ENCODE measurements at regions not wholly inside any gene's neighbourhood (a gene's known extent, or its start where the extent isn't known, plus 50 kb on each side); places are given as distances from the start of the nearest gene placed in this dataset.
A peak's percentile ranks its signal among the peaks of the same experiment; 100 is the strongest.

DNA sequence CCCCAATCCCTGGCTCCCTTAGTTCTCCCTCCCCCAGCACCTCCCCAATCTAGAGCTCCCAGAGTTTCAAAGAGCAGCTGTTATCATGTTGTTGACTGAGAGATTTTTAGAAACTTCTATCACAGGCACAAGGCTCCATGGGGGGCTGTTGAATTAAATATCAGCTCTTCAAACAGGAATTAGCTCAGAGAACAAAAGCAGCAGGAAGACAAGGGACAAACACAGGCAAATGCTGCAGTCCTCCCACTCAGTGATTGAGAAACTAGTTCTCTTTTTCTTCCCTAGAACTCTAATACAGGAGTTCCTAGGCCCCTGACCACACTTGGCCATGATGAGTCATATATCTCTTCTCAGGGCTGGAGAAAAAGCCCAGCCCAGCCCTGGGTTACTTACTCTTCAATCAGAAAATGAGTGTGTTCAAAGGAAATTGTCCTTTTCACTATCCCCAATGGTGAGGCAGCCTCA, 262.1 kb downstream of the IGSF11 start:
- Histone ChIP-seq H2BK120ac (ENCODE audit: low read depth, low read length) (no peak overlapping the region), H3K27me3 (ENCODE audit: insufficient read depth, low read length, poor library complexity) (no peaks in the 10 kb centered on the region), H3K79me1 (ENCODE audit: low read length) (no peaks in the 10 kb centered on the region), H3K4ac (ENCODE audit: low read depth, low read length) (no peak overlapping the region), H3K79me2 (ENCODE audit: control insufficient read depth, insufficient read depth, low read length) (no peaks in the 10 kb centered on the region), H3K27ac (ENCODE audit: low read depth, low read length) (peak overlapping the region; percentile 43), H3K4me1 (ENCODE audit: control insufficient read depth, low read depth, low read length) (peaks cover 4% of the 10 kb centered on the region), H3K56ac (ENCODE audit: low read length) (peak overlapping the region; percentile 65), H4K5ac (ENCODE audit: low read length) (no peak overlapping the region), H2BK5ac (ENCODE audit: low read length) (no peak overlapping the region), H4K8ac (ENCODE audit: low read depth, low read length) (no peak overlapping the region), H3K4me2 (ENCODE audit: low read length) (no peak overlapping the region), H3K4me3 (ENCODE audit: low read length) (no peak overlapping the region), H3K9ac (ENCODE audit: low read length) (no peak overlapping the region), H3K18ac (ENCODE audit: low read length) (peak overlapping the region; percentile 51), H2BK15ac (replicated peaks; ENCODE audit: low read depth) (no peak overlapping the region), H2AK5ac (ENCODE audit: low read length) (no peak overlapping the region), H3K36me3 (ENCODE audit: control insufficient read depth, insufficient read depth, low read length) (no peaks in the 10 kb centered on the region), H3K23ac (ENCODE audit: low read length) (no peak overlapping the region)
- peak; percentile 73 for DNase-seq

DNA sequence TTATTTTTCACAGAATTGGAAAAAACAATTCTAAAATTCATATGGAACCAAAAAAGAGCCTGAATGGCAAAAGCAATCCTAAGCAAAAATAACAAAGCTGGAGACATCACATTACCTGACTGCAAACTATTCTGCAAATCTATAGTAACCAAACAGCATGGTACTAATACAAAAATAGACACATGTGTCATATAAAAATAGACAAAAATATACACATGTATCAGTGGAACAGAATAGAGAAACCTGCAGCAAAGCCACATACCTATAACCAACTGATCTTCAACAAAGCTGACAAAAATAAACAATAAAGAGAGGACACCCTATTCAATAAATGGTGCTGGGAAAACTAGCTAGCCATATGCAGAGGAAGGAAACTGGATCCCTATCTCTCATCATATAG, 259.6 kb downstream of the IGSF11 start:
- no peak overlapping the region for H2BK5ac ChIP-seq (ENCODE audit: low read length)
- H3K4me1 ChIP-seq (ENCODE audit: control insufficient read depth, low read depth, low read length): peaks cover 4% of the 10 kb centered on the region
- H3K27ac ChIP-seq (ENCODE audit: low read depth, low read length): no peak overlapping the region
- H3K18ac ChIP-seq (ENCODE audit: low read length): no peak overlapping the region
- no peak overlapping the region for H3K56ac ChIP-seq (ENCODE audit: low read length)
- DNase-seq: no peak
- H3K4ac ChIP-seq (ENCODE audit: low read depth, low read length): no peak overlapping the region
- no peak overlapping the region for H2BK15ac ChIP-seq (replicated peaks; ENCODE audit: low read depth)
- H4K5ac ChIP-seq (ENCODE audit: low read length): no peak overlapping the region
- no peak overlapping the region for H3K23ac ChIP-seq (ENCODE audit: low read length)
- no peak overlapping the region for H3K4me2 ChIP-seq (ENCODE audit: low read length)
- H2AK5ac ChIP-seq (ENCODE audit: low read length): no peak overlapping the region
- H3K36me3 ChIP-seq (ENCODE audit: control insufficient read depth, insufficient read depth, low read length): no peaks in the 10 kb centered on the region
- H2BK120ac ChIP-seq (ENCODE audit: low read depth, low read length): no peak overlapping the region
- H3K4me3 ChIP-seq (ENCODE audit: low read length): no peak overlapping the region
- no peak overlapping the region for H4K8ac ChIP-seq (ENCODE audit: low read depth, low read length)
- no peaks in the 10 kb centered on the region for H3K27me3 ChIP-seq (ENCODE audit: insufficient read depth, low read length, poor library complexity)
- no peaks in the 10 kb centered on the region for H3K79me2 ChIP-seq (ENCODE audit: control insufficient read depth, insufficient read depth, low read length)
- H3K9ac ChIP-seq (ENCODE audit: low read length): no peak overlapping the region
- H3K79me1 ChIP-seq (ENCODE audit: low read length): no peaks in the 10 kb centered on the region

DNA sequence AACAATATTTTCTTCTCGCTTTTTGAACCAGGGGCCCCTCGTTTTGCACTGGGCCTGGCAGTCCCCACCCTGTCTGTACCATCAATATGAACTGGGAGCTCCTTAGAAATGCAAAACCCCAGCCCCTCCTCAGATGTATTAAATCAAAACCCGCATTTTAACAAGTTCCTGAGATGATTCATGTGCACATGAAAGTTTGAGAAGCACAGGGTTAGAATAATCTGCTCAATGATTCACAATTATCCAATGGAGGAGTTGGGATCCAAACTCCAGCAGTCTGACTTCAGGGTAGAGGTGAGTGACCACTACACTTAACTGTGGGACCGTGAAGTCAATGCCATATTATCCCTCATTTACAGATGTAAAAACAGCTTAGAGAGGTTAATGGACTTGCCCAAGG, 256.4 kb downstream of the IGSF11 start:
- H3K56ac ChIP-seq (ENCODE audit: low read length): no peak overlapping the region
- H2BK120ac ChIP-seq (ENCODE audit: low read depth, low read length): no peak overlapping the region
- no peaks in the 10 kb centered on the region for H3K79me2 ChIP-seq (ENCODE audit: control insufficient read depth, insufficient read depth, low read length)
- no peak overlapping the region for H2BK15ac ChIP-seq (replicated peaks; ENCODE audit: low read depth)
- H3K4me2 ChIP-seq (ENCODE audit: low read length): no peak overlapping the region
- H3K79me1 ChIP-seq (ENCODE audit: low read length): no peaks in the 10 kb centered on the region
- H3K18ac ChIP-seq (ENCODE audit: low read length): no peak overlapping the region
- no peak overlapping the region for H3K9ac ChIP-seq (ENCODE audit: low read length)
- no peaks in the 10 kb centered on the region for H3K36me3 ChIP-seq (ENCODE audit: control insufficient read depth, insufficient read depth, low read length)
- no peak overlapping the region for H3K4ac ChIP-seq (ENCODE audit: low read depth, low read length)
- no peak overlapping the region for H2AK5ac ChIP-seq (ENCODE audit: low read length)
- no peak for DNase-seq
- no peaks in the 10 kb centered on the region for H3K4me1 ChIP-seq (ENCODE audit: control insufficient read depth, low read depth, low read length)
- H3K27me3 ChIP-seq (ENCODE audit: insufficient read depth, low read length, poor library complexity): no peaks in the 10 kb centered on the region
- H3K23ac ChIP-seq (ENCODE audit: low read length): no peak overlapping the region
- H3K27ac ChIP-seq (ENCODE audit: low read depth, low read length): no peak overlapping the region
- no peak overlapping the region for H4K8ac ChIP-seq (ENCODE audit: low read depth, low read length)
- no peak overlapping the region for H2BK5ac ChIP-seq (ENCODE audit: low read length)
- no CpG with 5 or more reads among the region's 4 CpGs for WGBS (ENCODE audit: extremely low coverage, insufficient coverage, low lambda C conversion rate)
- no peak overlapping the region for H3K4me3 ChIP-seq (ENCODE audit: low read length)
- no peak overlapping the region for H4K5ac ChIP-seq (ENCODE audit: low read length)

DNA sequence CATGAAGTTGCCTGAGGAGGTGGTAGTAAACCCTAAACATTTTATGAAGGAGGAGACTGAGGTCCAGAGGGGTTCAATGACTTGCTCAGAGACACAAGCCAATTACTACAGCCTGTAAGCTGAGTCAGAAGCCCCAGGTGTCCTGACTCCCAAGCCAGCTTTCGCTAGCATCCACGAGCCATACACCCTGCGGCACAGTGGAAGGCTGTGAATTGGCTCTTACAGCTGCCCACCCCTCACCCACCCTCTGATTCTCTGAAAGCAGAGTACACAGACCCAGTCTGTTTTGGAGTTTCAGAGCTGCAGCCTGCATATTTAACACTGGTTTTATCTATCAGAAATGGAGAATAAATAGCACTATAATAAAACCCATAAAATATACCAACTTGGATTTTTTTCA, 253.4 kb downstream of the IGSF11 start:
- no peak for DNase-seq
- Histone ChIP-seq H3K56ac (ENCODE audit: low read length) (no peak overlapping the region), H3K9ac (ENCODE audit: low read length) (no peak overlapping the region), H3K4me2 (ENCODE audit: low read length) (no peak overlapping the region), H2AK5ac (ENCODE audit: low read length) (no peak overlapping the region), H3K18ac (ENCODE audit: low read length) (no peak overlapping the region), H3K4ac (ENCODE audit: low read depth, low read length) (no peak overlapping the region), H3K36me3 (ENCODE audit: control insufficient read depth, insufficient read depth, low read length) (no peaks in the 10 kb centered on the region), H3K79me2 (ENCODE audit: control insufficient read depth, insufficient read depth, low read length) (no peaks in the 10 kb centered on the region), H2BK120ac (ENCODE audit: low read depth, low read length) (no peak overlapping the region), H4K8ac (ENCODE audit: low read depth, low read length) (no peak overlapping the region), H4K5ac (ENCODE audit: low read length) (no peak overlapping the region), H2BK15ac (replicated peaks; ENCODE audit: low read depth) (no peak overlapping the region), H3K23ac (ENCODE audit: low read length) (no peak overlapping the region), H3K4me1 (ENCODE audit: control insufficient read depth, low read depth, low read length) (no peaks in the 10 kb centered on the region), H3K27me3 (ENCODE audit: insufficient read depth, low read length, poor library complexity) (no peaks in the 10 kb centered on the region), H3K4me3 (ENCODE audit: low read length) (no peak overlapping the region), H3K27ac (ENCODE audit: low read depth, low read length) (no peak overlapping the region), H2BK5ac (ENCODE audit: low read length) (no peak overlapping the region), H3K79me1 (ENCODE audit: low read length) (no peaks in the 10 kb centered on the region)
- no CpG with 5 or more reads among the region's 3 CpGs for WGBS (ENCODE audit: extremely low coverage, insufficient coverage, low lambda C conversion rate)

DNA sequence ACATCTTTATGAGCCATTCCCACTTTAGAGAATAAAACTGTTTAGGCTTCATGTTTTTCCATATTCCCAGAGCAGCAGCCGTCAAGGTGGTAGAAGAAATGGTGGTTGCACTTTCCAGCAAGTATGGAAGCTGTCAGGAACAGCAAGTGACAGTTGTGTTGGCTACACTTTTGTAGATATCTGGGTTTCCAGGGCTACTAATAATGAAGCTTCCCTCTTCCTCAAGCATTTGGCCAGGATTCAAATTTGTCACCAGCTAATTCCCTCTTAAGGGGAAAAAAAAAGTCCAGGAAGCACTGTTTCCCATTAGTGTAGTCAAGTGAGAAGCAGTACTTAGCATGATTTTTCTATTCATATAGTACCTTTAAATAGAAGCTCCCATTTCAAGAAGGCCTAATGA, 252.8 kb downstream of the IGSF11 start:
- no peak overlapping the region for H3K56ac ChIP-seq (ENCODE audit: low read length)
- H3K36me3 ChIP-seq (ENCODE audit: control insufficient read depth, insufficient read depth, low read length): no peaks in the 10 kb centered on the region
- no peak overlapping the region for H4K5ac ChIP-seq (ENCODE audit: low read length)
- H3K27ac ChIP-seq (ENCODE audit: low read depth, low read length): no peak overlapping the region
- no peak overlapping the region for H2BK15ac ChIP-seq (replicated peaks; ENCODE audit: low read depth)
- H3K27me3 ChIP-seq (ENCODE audit: insufficient read depth, low read length, poor library complexity): no peaks in the 10 kb centered on the region
- H3K4ac ChIP-seq (ENCODE audit: low read depth, low read length): no peak overlapping the region
- no CpG with 5 or more reads among the region's 1 CpG for WGBS (ENCODE audit: extremely low coverage, insufficient coverage, low lambda C conversion rate)
- H3K79me2 ChIP-seq (ENCODE audit: control insufficient read depth, insufficient read depth, low read length): no peaks in the 10 kb centered on the region
- H2BK5ac ChIP-seq (ENCODE audit: low read length): no peak overlapping the region
- no peak for DNase-seq
- no peaks in the 10 kb centered on the region for H3K4me1 ChIP-seq (ENCODE audit: control insufficient read depth, low read depth, low read length)
- H3K23ac ChIP-seq (ENCODE audit: low read length): no peak overlapping the region
- no peak overlapping the region for H3K4me2 ChIP-seq (ENCODE audit: low read length)
- no peak overlapping the region for H3K4me3 ChIP-seq (ENCODE audit: low read length)
- H3K79me1 ChIP-seq (ENCODE audit: low read length): no peaks in the 10 kb centered on the region
- H2BK120ac ChIP-seq (ENCODE audit: low read depth, low read length): no peak overlapping the region
- H4K8ac ChIP-seq (ENCODE audit: low read depth, low read length): no peak overlapping the region
- H2AK5ac ChIP-seq (ENCODE audit: low read length): no peak overlapping the region
- no peak overlapping the region for H3K9ac ChIP-seq (ENCODE audit: low read length)
- H3K18ac ChIP-seq (ENCODE audit: low read length): no peak overlapping the region

DNA sequence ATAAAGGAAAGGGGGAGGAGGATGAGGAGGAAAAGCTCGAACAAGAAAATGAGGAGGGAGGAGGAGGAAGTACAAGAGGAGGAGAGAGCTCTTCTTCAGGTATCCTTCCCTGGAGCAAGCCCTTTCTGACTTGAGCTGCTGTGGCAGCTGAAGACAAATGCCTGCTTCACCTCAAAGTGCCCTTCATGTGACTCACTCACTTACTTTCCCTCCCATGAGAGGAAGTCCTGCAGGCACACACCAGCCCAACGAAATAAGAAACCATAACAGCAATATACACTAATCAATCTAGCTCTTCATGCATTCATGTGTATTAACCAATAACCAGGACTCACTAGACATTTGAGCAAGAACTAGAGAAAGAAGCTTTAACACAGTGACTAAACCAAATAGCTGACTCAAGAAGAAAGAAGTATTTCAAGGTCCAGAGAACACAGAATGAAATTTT, 251.9 kb downstream of the IGSF11 start:
- no peaks in the 10 kb centered on the region for H3K79me1 ChIP-seq (ENCODE audit: low read length)
- H3K79me2 ChIP-seq (ENCODE audit: control insufficient read depth, insufficient read depth, low read length): no peaks in the 10 kb centered on the region
- H3K27me3 ChIP-seq (ENCODE audit: insufficient read depth, low read length, poor library complexity): no peaks in the 10 kb centered on the region
- no peak overlapping the region for H3K4me2 ChIP-seq (ENCODE audit: low read length)
- H2BK5ac ChIP-seq (ENCODE audit: low read length): no peak overlapping the region
- H3K4me3 ChIP-seq (ENCODE audit: low read length): no peak overlapping the region
- no peak overlapping the region for H4K5ac ChIP-seq (ENCODE audit: low read length)
- WGBS (ENCODE audit: extremely low coverage, insufficient coverage, low lambda C conversion rate): no CpG with 5 or more reads among the region's 2 CpGs
- H4K8ac ChIP-seq (ENCODE audit: low read depth, low read length): no peak overlapping the region
- H3K9ac ChIP-seq (ENCODE audit: low read length): no peak overlapping the region
- DNase-seq: peak; percentile 21
- no peaks in the 10 kb centered on the region for H3K4me1 ChIP-seq (ENCODE audit: control insufficient read depth, low read depth, low read length)
- no peak overlapping the region for H3K18ac ChIP-seq (ENCODE audit: low read length)
- H2BK15ac ChIP-seq (replicated peaks; ENCODE audit: low read depth): no peak overlapping the region
- no peak overlapping the region for H3K4ac ChIP-seq (ENCODE audit: low read depth, low read length)
- H3K23ac ChIP-seq (ENCODE audit: low read length): no peak overlapping the region
- no peaks in the 10 kb centered on the region for H3K36me3 ChIP-seq (ENCODE audit: control insufficient read depth, insufficient read depth, low read length)
- no peak overlapping the region for H3K27ac ChIP-seq (ENCODE audit: low read depth, low read length)
- no peak overlapping the region for H2BK120ac ChIP-seq (ENCODE audit: low read depth, low read length)
- H2AK5ac ChIP-seq (ENCODE audit: low read length): no peak overlapping the region
- no peak overlapping the region for H3K56ac ChIP-seq (ENCODE audit: low read length)

All from mesendoderm (in vitro differentiated cells).